ENCODE measurements at regions not wholly inside any gene's neighbourhood (a gene's known extent, or its start where the extent isn't known, plus 50 kb on each side); places are given as distances from the start of the nearest gene placed in this dataset.
"Not testable (repeated sequence)": the region's sequence is repeated elsewhere in the genome, so short reads cannot be mapped to it uniquely, and the experiment has no call there.

DNA sequence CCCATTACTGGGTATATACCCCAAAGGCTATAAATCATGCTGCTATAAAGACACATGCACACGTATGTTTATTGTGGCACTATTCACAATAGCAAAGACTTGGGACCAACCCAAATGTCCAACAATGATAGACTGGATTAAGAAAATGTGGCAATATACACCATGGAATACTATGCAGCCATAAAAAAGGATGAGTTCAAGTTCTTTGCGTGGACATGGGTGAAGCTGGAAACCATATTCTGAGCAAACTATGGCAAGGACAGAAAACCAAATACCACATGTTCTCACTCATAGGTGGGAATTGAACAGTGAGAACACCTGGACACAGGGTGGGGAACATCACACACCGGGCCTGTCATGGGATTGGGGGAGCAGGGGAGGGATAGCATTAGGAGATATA is 54.4 kb upstream of the MUCL1 start:
- not testable (repeated sequence) for H3K4me3 ChIP-seq (ENCODE audit: control insufficient read depth, low read depth, low read length); DNase-seq (ENCODE audit: low read depth)

DNA sequence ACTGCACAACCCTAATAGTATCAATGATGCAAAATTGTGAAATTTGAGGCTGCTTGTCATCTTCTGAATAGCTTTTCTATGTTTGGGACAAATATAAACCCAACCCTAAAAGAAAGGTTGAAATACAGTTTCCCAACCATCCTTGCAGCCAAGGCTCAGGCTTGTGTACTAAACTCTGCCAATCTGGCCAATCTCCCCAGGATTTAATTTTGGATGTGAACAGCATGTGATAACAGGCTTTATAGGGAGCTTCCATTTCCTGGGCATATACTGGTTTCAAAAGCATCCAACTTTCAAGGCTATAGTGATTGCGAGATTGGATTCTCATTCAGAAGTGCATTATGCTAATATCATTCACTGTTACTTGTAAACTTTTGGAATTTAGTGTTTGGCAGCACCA is 55.7 kb upstream of the MUCL1 start:
- DNase-seq (ENCODE audit: low read depth) = no peak
- TF ChIP-seq, protein P1, sequence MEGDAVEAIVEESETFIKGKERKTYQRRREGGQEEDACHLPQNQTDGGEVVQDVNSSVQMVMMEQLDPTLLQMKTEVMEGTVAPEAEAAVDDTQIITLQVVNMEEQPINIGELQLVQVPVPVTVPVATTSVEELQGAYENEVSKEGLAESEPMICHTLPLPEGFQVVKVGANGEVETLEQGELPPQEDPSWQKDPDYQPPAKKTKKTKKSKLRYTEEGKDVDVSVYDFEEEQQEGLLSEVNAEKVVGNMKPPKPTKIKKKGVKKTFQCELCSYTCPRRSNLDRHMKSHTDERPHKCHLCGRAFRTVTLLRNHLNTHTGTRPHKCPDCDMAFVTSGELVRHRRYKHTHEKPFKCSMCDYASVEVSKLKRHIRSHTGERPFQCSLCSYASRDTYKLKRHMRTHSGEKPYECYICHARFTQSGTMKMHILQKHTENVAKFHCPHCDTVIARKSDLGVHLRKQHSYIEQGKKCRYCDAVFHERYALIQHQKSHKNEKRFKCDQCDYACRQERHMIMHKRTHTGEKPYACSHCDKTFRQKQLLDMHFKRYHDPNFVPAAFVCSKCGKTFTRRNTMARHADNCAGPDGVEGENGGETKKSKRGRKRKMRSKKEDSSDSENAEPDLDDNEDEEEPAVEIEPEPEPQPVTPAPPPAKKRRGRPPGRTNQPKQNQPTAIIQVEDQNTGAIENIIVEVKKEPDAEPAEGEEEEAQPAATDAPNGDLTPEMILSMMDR (IDR thresholded peaks at IDR 0.05; ENCODE audit: control insufficient read depth, insufficient read depth, low read depth, low read length, missing control alignments) = no peak
- H3K4me3 ChIP-seq (ENCODE audit: control insufficient read depth, low read depth, low read length) = no peak overlapping the region

DNA sequence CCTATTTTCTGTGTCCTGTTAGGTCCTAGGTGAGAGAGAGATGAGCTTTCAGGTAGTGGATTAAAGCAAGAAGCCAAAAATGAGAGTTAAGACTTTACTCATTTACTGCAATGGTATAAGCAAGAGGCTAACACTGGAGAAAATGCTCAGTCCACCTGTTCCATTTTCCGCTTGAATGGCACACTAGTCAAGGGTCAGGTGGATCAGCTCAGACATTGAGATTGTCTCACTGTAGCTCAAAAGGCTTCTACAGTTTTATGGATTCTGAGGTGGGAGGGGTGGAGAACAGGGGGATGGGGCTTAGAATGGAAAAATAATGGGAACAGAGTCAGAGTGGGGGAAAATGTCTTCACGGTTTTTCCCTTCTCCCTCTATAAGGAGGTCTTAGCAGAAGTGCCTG is 57.3 kb upstream of the MUCL1 start:
- TF ChIP-seq, protein P1 (IDR thresholded peaks at IDR 0.05; ENCODE audit: control insufficient read depth, insufficient read depth, low read depth, low read length, missing control alignments) = no peak
- H3K4me3 ChIP-seq (ENCODE audit: control insufficient read depth, low read depth, low read length) = no peak overlapping the region
- no peak for DNase-seq (ENCODE audit: low read depth)

- TF ChIP-seq, protein P1 (IDR thresholded peaks at IDR 0.05; ENCODE audit: control insufficient read depth, insufficient read depth, low read depth, low read length, missing control alignments) = no peak
- no peak overlapping the region for H3K4me3 ChIP-seq (ENCODE audit: control insufficient read depth, low read depth, low read length)
- DNase-seq (ENCODE audit: low read depth) = no peak
These were observed 58.7 kb upstream of the MUCL1 start for GRCh38 chr12:54795644-54796043.

- TF ChIP-seq, protein P1 (IDR thresholded peaks at IDR 0.05; ENCODE audit: control insufficient read depth, insufficient read depth, low read depth, low read length, missing control alignments) = no peak
- no peak overlapping the region for H3K4me3 ChIP-seq (ENCODE audit: control insufficient read depth, low read depth, low read length)
- DNase-seq (ENCODE audit: low read depth) = no peak
These were observed 68.2 kb upstream of the MUCL1 start for GRCh38 chr12:54786081-54786480.

DNA sequence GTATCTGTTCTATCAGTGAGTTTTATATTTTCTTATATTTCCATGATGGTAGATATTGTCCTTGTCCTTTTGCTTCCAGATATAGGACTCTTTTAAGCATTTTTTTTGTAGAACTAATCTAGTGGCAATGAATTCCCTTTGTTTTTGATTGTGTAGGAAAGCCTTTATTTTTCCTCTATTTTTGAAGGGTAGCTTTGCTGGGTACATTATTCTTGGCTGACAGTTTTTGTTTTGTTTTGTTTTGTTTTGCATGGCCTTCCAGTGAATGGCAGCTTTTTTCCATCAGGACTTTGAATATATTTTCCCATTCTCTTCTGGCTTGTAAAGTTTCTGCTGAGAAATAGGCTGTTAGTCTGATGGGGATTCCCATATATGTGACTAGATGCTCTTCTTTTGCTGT is 70.2 kb upstream of the MUCL1 start:
- TF ChIP-seq, protein P1 (IDR thresholded peaks at IDR 0.05; ENCODE audit: control insufficient read depth, insufficient read depth, low read depth, low read length, missing control alignments) = no peak
- DNase-seq (ENCODE audit: low read depth) = no peak
- no peak overlapping the region for H3K4me3 ChIP-seq (ENCODE audit: control insufficient read depth, low read depth, low read length)

DNA sequence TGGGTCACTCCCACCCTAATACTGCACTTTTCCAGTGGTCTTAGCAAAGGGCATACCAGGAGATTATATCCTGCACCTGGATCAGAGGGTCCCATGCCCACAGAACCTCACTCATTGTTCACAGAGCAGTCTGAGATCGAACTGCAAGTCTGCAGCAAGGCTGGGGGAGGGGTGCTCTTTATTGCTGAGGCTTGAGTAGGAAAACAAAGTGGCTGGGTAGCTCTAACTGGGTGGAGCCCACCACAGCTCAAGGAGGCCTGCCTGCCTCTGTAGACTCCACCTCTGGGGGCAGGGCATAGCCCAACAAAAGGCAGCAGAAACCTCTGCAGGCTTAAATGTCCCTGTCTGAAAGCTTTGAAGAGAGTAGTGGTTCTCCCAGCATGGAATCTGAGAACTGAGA is 77.3 kb upstream of the MUCL1 start:
- not testable (repeated sequence) for H3K4me3 ChIP-seq (ENCODE audit: control insufficient read depth, low read depth, low read length); DNase-seq (ENCODE audit: low read depth)

GRCh38 chr12:54773593-54773992 is 80.7 kb upstream of the MUCL1 start:
- H3K4me3 ChIP-seq (ENCODE audit: control insufficient read depth, low read depth, low read length) = no peak overlapping the region
- no peak for DNase-seq (ENCODE audit: low read depth)
- TF ChIP-seq, protein P1 (IDR thresholded peaks at IDR 0.05; ENCODE audit: control insufficient read depth, insufficient read depth, low read depth, low read length, missing control alignments) = no peak

All from AG09309 (cell line).